OCI-LY7 (cell line): ENCODE measurements at regions not wholly inside any gene's neighbourhood (a gene's known extent, or its start where the extent isn't known, plus 50 kb on each side); places are given as distances from the start of the nearest gene placed in this dataset.

Experiments
- CTCF ChIP-seq: fragments of 200-600 bp; sonication (generic); conservative IDR thresholded peaks from 2 replicates; pipeline ENCODE4 v1.5.1; 2014; ENCODE audit warnings: mild to moderate bottlenecking, antibody characterized with exemption, low read length, moderate library complexity, mixed read lengths
- EZH2phosphoT487 ChIP-seq: fragments of 200-600 bp; sonication (generic); IDR thresholded peaks from 2 replicates; pipeline ENCODE4 v1.6.1; 2018; ENCODE audit warnings: low read depth, borderline replicate concordance, mild to moderate bottlenecking, mixed run types, antibody characterized with exemption, low read length, moderate library complexity, mixed read lengths

GRCh38 chrX:9132036-9132638, 98.2 kb upstream of the FAM9B start:
- TF ChIP-seq CTCF (no peak), EZH2phosphoT487 (no peak)
